ENCODE measurements at regions not wholly inside any gene's neighbourhood (a gene's known extent, or its start where the extent isn't known, plus 50 kb on each side); places are given as distances from the start of the nearest gene placed in this dataset.

- TF ChIP-seq CTCF (IDR thresholded peaks at IDR 0.05; ENCODE audit: insufficient read depth, low read length) (no peak), SPI1 (IDR thresholded peaks at IDR 0.05; ENCODE audit: borderline replicate concordance, low read depth) (no peak), GABPA (IDR thresholded peaks at IDR 0.05; ENCODE audit: low read depth) (no peak), REST (IDR thresholded peaks at IDR 0.05; ENCODE audit: insufficient replicate concordance, low read depth) (no peak), POLR2AphosphoS5 (IDR thresholded peaks at IDR 0.05; ENCODE audit: low read depth) (no peak)
Measured at GRCh38 chr1:147071142-147071541, 101.1 kb downstream of the PRKAB2 start.
